ENCODE measurements at regions not wholly inside any gene's neighbourhood (a gene's known extent, or its start where the extent isn't known, plus 50 kb on each side); places are given as distances from the start of the nearest gene placed in this dataset.

GRCh38 chr10:128471151-128471550, 344.9 kb upstream of the MKI67 start:
- no peak for DNase-seq

GRCh38 chr10:128472196-128472595, 346.0 kb upstream of the MKI67 start:
- no peak for DNase-seq

GRCh38 chr10:128473396-128473795, 347.2 kb upstream of the MKI67 start:
- no peak for DNase-seq

- no peak for DNase-seq
These were observed 347.7 kb upstream of the MKI67 start for GRCh38 chr10:128473911-128474310.

GRCh38 chr10:128474571-128474970, 348.3 kb upstream of the MKI67 start:
- DNase-seq, result no peak

- no peak for DNase-seq
These were observed 349.6 kb upstream of the MKI67 start for GRCh38 chr10:128475686-128476367.

GRCh38 chr10:128476368-128476725, 350.1 kb upstream of the MKI67 start:
- no peak for DNase-seq

- DNase-seq, result no peak
These were observed 350.6 kb upstream of the MKI67 start for GRCh38 chr10:128476845-128477244.

- no peak for DNase-seq
These were observed 354.4 kb upstream of the MKI67 start for GRCh38 chr10:128480601-128481000.

- no peak for DNase-seq
These were observed 355.1 kb upstream of the MKI67 start for GRCh38 chr10:128481152-128481840.

GRCh38 chr10:128482052-128482451, 355.8 kb upstream of the MKI67 start:
- DNase-seq, result no peak

- no peak for DNase-seq
These were observed 357.0 kb upstream of the MKI67 start for GRCh38 chr10:128483216-128483615.

GRCh38 chr10:128484041-128484440, 357.8 kb upstream of the MKI67 start:
- no peak for DNase-seq

- DNase-seq, result no peak
These were observed 359.5 kb upstream of the MKI67 start for GRCh38 chr10:128485701-128486235.

GRCh38 chr10:128487517-128487916, 361.3 kb upstream of the MKI67 start:
- no peak for DNase-seq

- DNase-seq, result no peak
These were observed 363.4 kb upstream of the MKI67 start for GRCh38 chr10:128489324-128490247.

GRCh38 chr10:128491686-128492085, 365.5 kb upstream of the MKI67 start:
- DNase-seq, result no peak

- no peak for DNase-seq
These were observed 367.6 kb upstream of the MKI67 start for GRCh38 chr10:128493811-128494210.

GRCh38 chr10:128494665-128495064, 368.4 kb upstream of the MKI67 start:
- no peak for DNase-seq

- DNase-seq, result no peak
These were observed 371.6 kb upstream of the MKI67 start for GRCh38 chr10:128497660-128498377.

GRCh38 chr10:128498378-128498730, 372.1 kb upstream of the MKI67 start:
- no peak for DNase-seq

- DNase-seq, result no peak
These were observed 372.5 kb upstream of the MKI67 start for GRCh38 chr10:128498746-128499145.

GRCh38 chr10:128499486-128499885, 373.3 kb upstream of the MKI67 start:
- no peak for DNase-seq

Data from activated CD4-positive, alpha-beta T cell treated with anti-CD3 and anti-CD28 coated beads, Interleukin-2, amount 50 U/mL, for 48 hours (primary cell).